ENCODE measurements at regions not wholly inside any gene's neighbourhood (a gene's known extent, or its start where the extent isn't known, plus 50 kb on each side); places are given as distances from the start of the nearest gene placed in this dataset.
A peak's percentile ranks its signal among the peaks of the same experiment; 100 is the strongest.

DNA sequence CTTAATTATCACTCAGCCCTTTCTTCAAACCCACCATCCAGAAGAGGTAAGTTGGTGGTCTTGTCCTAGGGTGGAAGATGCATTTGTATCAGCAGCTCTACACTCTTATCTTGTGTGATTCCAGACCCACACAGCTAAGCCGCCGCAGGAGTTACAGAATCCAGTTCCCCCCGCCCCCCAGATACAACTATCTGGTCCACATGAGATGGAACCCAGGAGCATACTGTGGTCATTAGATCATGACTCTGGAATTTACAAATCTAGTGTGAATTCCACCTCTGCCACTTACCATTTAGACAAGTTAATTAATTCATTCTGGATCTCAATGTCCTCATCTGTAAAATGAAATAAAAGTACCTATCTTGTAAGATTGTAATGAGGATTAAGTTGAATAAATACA is 486.4 kb downstream of the BCL11A start:
- H3K27me3 ChIP-seq (ENCODE audit: insufficient read depth, low read depth, severe bottlenecking), result no peaks in the 10 kb centered on the region
- TF ChIP-seq, protein P1, sequence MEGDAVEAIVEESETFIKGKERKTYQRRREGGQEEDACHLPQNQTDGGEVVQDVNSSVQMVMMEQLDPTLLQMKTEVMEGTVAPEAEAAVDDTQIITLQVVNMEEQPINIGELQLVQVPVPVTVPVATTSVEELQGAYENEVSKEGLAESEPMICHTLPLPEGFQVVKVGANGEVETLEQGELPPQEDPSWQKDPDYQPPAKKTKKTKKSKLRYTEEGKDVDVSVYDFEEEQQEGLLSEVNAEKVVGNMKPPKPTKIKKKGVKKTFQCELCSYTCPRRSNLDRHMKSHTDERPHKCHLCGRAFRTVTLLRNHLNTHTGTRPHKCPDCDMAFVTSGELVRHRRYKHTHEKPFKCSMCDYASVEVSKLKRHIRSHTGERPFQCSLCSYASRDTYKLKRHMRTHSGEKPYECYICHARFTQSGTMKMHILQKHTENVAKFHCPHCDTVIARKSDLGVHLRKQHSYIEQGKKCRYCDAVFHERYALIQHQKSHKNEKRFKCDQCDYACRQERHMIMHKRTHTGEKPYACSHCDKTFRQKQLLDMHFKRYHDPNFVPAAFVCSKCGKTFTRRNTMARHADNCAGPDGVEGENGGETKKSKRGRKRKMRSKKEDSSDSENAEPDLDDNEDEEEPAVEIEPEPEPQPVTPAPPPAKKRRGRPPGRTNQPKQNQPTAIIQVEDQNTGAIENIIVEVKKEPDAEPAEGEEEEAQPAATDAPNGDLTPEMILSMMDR (IDR thresholded peaks at IDR 0.05; ENCODE audit: low read depth, low read length), result no peak
- H3K27ac ChIP-seq, result peak overlapping the region; percentile 11; the same call in 1 of the 2 replicates
- no peaks in the 10 kb centered on the region for H3K36me3 ChIP-seq
- no peaks in the 10 kb centered on the region for H3K9me3 ChIP-seq (ENCODE audit: severe bottlenecking)
- no peak overlapping the region for H3K4me3 ChIP-seq (ENCODE audit: low read depth, low read length)
- peak; percentile 70 for DNase-seq

DNA sequence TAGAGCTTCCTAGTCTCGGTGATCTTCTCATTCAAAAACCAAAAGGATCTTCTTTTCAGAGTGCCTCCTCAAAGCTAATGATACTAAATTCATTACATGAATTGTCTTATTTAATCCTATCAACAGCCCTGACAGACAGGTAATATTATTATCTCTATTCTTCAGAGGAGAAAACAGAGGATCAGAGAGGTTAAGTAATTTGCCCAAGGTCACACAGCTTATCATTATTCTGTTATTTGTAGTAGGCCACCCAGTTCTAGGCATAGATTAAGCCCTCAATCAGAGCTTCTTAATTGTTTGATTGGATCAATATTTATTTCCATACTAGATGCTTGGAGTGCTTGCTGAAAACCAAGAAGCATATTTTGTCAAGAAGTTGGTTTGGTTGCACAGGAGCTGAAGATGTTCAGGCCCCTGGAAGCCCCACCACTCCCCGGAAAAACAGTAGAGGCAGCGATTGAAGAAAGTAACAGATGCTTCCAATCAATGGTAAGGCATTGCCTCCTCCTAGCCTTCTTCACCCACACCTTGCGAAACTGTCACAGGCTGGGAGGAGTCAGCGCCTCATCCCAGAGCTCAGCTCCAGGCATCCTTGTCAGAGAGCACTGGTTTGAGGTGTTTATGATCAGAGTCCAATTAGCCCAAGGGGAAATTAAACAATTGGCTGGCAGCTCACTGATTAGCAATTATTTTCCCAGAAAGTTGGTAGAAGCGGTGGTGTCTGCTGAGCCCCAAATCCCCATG is 487.2 kb downstream of the BCL11A start:
- Histone ChIP-seq H3K4me3 (ENCODE audit: low read depth, low read length) (no peak overlapping the region), H3K36me3 (no peaks in the 10 kb centered on the region), H3K27ac (peak overlapping the region; percentile 77), H3K9me3 (ENCODE audit: severe bottlenecking) (no peaks in the 10 kb centered on the region), H3K27me3 (ENCODE audit: insufficient read depth, low read depth, severe bottlenecking) (no peaks in the 10 kb centered on the region)
- TF ChIP-seq, protein P1 (IDR thresholded peaks at IDR 0.05; ENCODE audit: low read depth, low read length), result no peak
- DNase-seq, result no peak

DNA sequence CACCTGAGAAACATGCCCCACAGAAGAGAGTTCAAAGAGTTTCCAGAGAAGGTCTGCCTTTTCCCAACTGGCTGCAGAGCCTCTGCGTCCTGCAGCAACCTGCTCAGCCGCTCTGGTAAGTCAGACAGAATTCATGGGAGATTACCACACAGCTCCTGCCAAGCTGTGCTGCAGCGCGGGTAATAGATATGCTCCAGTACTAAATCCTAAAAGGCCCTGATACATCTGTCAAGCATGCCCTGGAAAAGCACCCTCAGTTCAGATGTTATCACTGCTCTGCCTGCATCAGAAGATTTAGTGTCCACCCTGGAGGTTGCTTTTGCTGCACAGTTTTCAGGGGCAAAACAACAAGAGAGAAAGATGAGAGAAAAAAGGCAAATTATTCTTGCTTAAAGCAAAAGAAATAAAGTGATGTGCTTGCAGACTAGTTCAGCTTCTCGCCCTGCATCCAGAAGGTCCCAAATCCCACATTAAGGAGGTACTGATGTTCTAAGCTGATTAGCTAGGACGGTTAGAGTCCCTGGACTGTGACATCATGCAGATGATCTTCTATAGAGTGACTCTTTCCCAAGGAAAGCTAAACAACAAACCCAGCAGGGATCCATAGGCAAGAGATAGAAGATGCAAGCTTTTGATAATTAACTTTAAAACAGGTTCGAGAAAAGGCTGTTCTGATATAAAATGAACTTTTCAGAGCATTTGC is 488.6 kb downstream of the BCL11A start:
- Histone ChIP-seq H3K9me3 (ENCODE audit: severe bottlenecking) (no peaks in the 10 kb centered on the region), H3K36me3 (no peaks in the 10 kb centered on the region), H3K4me3 (ENCODE audit: low read depth, low read length) (peak overlapping the region; percentile 37), H3K27ac (peak overlapping the region; percentile 77), H3K27me3 (ENCODE audit: insufficient read depth, low read depth, severe bottlenecking) (no peaks in the 10 kb centered on the region)
- TF ChIP-seq, protein P1 (IDR thresholded peaks at IDR 0.05; ENCODE audit: low read depth, low read length), result no peak
- peak; percentile 90 for DNase-seq

GRCh38 chr2:60058781-60059180 is 494.7 kb downstream of the BCL11A start:
- no peaks in the 10 kb centered on the region for H3K36me3 ChIP-seq
- no peak overlapping the region for H3K4me3 ChIP-seq (ENCODE audit: low read depth, low read length)
- TF ChIP-seq, protein P1 (IDR thresholded peaks at IDR 0.05; ENCODE audit: low read depth, low read length), result no peak
- no peak for DNase-seq
- no peaks in the 10 kb centered on the region for H3K27me3 ChIP-seq (ENCODE audit: insufficient read depth, low read depth, severe bottlenecking)
- no peak overlapping the region for H3K27ac ChIP-seq
- no peaks in the 10 kb centered on the region for H3K9me3 ChIP-seq (ENCODE audit: severe bottlenecking)

GRCh38 chr2:60054571-60055340 is 498.7 kb downstream of the BCL11A start:
- H3K9me3 ChIP-seq (ENCODE audit: severe bottlenecking), result no peaks in the 10 kb centered on the region
- H3K36me3 ChIP-seq, result no peaks in the 10 kb centered on the region
- TF ChIP-seq, protein P1 (IDR thresholded peaks at IDR 0.05; ENCODE audit: low read depth, low read length), result no peak
- H3K4me3 ChIP-seq (ENCODE audit: low read depth, low read length), result no peak overlapping the region
- no peaks in the 10 kb centered on the region for H3K27me3 ChIP-seq (ENCODE audit: insufficient read depth, low read depth, severe bottlenecking)
- no peak for DNase-seq
- H3K27ac ChIP-seq, result no peak overlapping the region

Data from WERI-Rb-1 (cell line).